Keratinocyte (primary cell): ENCODE measurements at regions not wholly inside any gene's neighbourhood (a gene's known extent, or its start where the extent isn't known, plus 50 kb on each side); places are given as distances from the start of the nearest gene placed in this dataset.

Source experiments
- DNase-seq: peaks from one replicate; pipeline ENCODE4 v3.0.0-alpha.2; 2011; ENCODE audit warnings: low read depth, missing footprints, low spot score
- FAIRE-seq: peaks from 2 replicates; lab custom pipeline; 2011; peaks lifted over from hg19 to GRCh38; lab: Jason Lieb, UNC
- H2AFZ ChIP-seq: 2 replicates; pipeline ENCODE4 v1.6.0; 2012; ENCODE audit warnings: low read length, control low read depth, inconsistent platforms; ENCODE audit not compliant: control insufficient read depth
- H3K27ac ChIP-seq: 2 replicates; pipeline ENCODE4 v1.5.1; 2011; ENCODE audit warnings: low read length; ENCODE audit not compliant: control insufficient read depth, insufficient read depth
- H3K27me3 ChIP-seq: 3 replicates; pipeline ENCODE4 v1.6.0; 2011; ENCODE audit warnings: low read length; ENCODE audit not compliant: control insufficient read depth, insufficient read depth; ENCODE audit errors: extremely low read depth
- H3K36me3 ChIP-seq, 2 experiments: 2 replicates in 1 of 2; 3 replicates in 1 of 2; pipeline ENCODE4 v1.5.1; 2011; ENCODE audit warnings: low read length in 2 of 2, mild to moderate bottlenecking in 1 of 2; ENCODE audit not compliant: control insufficient read depth in 2 of 2, insufficient read depth in 2 of 2; ENCODE audit errors: extremely low read depth in 1 of 2
- H3K4me1 ChIP-seq: 3 replicates; pipeline ENCODE4 v1.5.1; 2011; ENCODE audit warnings: low read length; ENCODE audit not compliant: control insufficient read depth, insufficient read depth; ENCODE audit errors: extremely low read depth
- H3K4me2 ChIP-seq: 3 replicates; pipeline ENCODE4 v1.6.0; 2011; ENCODE audit warnings: low read depth, low read length; ENCODE audit not compliant: control insufficient read depth, insufficient read depth; ENCODE audit errors: extremely low read depth
- H3K4me3 ChIP-seq, 3 experiments: fragments of 200-600 bp in 1 of 3; sonication (generic) in 1 of 3; 2 replicates in 2 of 3; 3 replicates in 1 of 3; pipeline ENCODE4 v1.5.1; 2011 to 2016; ENCODE audit warnings: low read length in 3 of 3, mild to moderate bottlenecking in 3 of 3, control low read depth in 2 of 3, inconsistent platforms in 1 of 3, low read depth in 1 of 3, mixed read lengths in 1 of 3, mixed run types in 1 of 3, moderate library complexity in 1 of 3; ENCODE audit not compliant: control insufficient read depth in 2 of 3, insufficient read depth in 2 of 3; ENCODE audit errors: extremely low read depth in 1 of 3
- H3K79me2 ChIP-seq: 2 replicates; pipeline ENCODE4 v1.6.0; 2012; ENCODE audit warnings: low read length; ENCODE audit not compliant: control insufficient read depth, insufficient read depth
- H3K9ac ChIP-seq: 3 replicates; pipeline ENCODE4 v1.6.0; 2011; ENCODE audit warnings: low read length; ENCODE audit not compliant: control insufficient read depth, insufficient read depth; ENCODE audit errors: extremely low read depth
- H3K9me1 ChIP-seq: 3 replicates; pipeline ENCODE4 v1.6.0; 2011; ENCODE audit warnings: low read length; ENCODE audit not compliant: control insufficient read depth, insufficient read depth; ENCODE audit errors: extremely low read depth
- H3K9me3 ChIP-seq: 2 replicates; pipeline ENCODE4 v1.5.1; 2012; ENCODE audit warnings: low read depth, low read length; ENCODE audit not compliant: control insufficient read depth
- H4K20me1 ChIP-seq: 3 replicates; pipeline ENCODE4 v1.6.0; 2011; ENCODE audit warnings: low read length; ENCODE audit not compliant: control insufficient read depth, insufficient read depth; ENCODE audit errors: extremely low read depth
- CTCF ChIP-seq, 3 experiments: IDR thresholded peaks in 1 of 3; conservative IDR thresholded peaks in 1 of 3; optimal IDR thresholded peaks in 1 of 3; 2 replicates in 2 of 3; 3 replicates in 1 of 3; pipeline versions ENCODE3 to v1.5.1; 2011; ENCODE audit warnings: low read length in 3 of 3, mild to moderate bottlenecking in 3 of 3, moderate library complexity in 2 of 3, control low read depth in 1 of 3, inconsistent platforms in 1 of 3; ENCODE audit not compliant: insufficient read depth in 2 of 3; ENCODE audit errors: extremely low read depth in 1 of 3
- EZH2 ChIP-seq: IDR thresholded peaks from one replicate; pipeline ENCODE4 v1.6.1; 2012; ENCODE audit warnings: inconsistent platforms, mild to moderate bottlenecking, low read length, moderate library complexity
- dilution Hi-C: fragments of 300-500 bp; cut with MboI; formaldehyde crosslinking; loops from one replicate; pipeline ENCODE4 v1.7.0; 2020; ENCODE audit warnings: low sequenced_read_pairs; ENCODE audit not compliant: extremely low pct_ligation_motif_present

DNA sequence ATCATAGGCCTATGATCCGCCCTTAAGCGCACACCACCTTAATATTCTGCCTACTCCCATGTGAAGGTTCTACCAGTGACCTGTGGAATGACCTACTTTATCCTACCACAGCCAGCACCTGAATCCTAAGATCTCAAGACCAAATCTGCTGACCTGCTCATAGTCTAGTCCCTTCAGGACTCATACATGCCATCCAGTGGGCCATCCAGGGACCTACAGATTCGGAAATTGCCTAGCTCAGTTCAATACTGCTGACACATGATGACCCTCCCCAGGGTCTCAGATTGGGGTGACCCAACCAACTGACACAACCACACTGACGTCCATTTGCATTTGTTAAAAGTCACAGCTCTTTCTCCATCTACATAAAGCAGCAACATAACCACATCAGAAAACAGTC, 443.8 kb upstream of the ST8SIA4 start:
- H3K27me3 ChIP-seq, result no peaks in the 10 kb centered on the region
- no peak overlapping the region for H3K4me3 ChIP-seq
- no peaks in the 10 kb centered on the region for H3K36me3 ChIP-seq
- H3K9me1 ChIP-seq, result no peaks in the 10 kb centered on the region
- no peak overlapping the region for H3K9ac ChIP-seq
- H3K79me2 ChIP-seq, result no peaks in the 10 kb centered on the region
- H2AFZ ChIP-seq, result no peak overlapping the region
- dilution Hi-C loops, result no loop called here
- TF ChIP-seq CTCF (optimal IDR thresholded peaks at IDR 0.05 in 1 of 3, IDR thresholded peaks at IDR 0.05 in 1 of 3, conservative IDR thresholded peaks at IDR 0.05 in 1 of 3; ENCODE audit: extremely low read depth in 1 of 3, insufficient read depth in 2 of 3, low read length in 3 of 3), result no peak
- TF ChIP-seq EZH2, result no peak
- DNase-seq, result no peak
- H3K27ac ChIP-seq, result no peak overlapping the region
- no peak for FAIRE-seq
- H3K9me3 ChIP-seq, result no peaks in the 10 kb centered on the region
- no peak overlapping the region for H3K4me2 ChIP-seq
- no peaks in the 10 kb centered on the region for H4K20me1 ChIP-seq
- no peaks in the 10 kb centered on the region for H3K4me1 ChIP-seq

DNA sequence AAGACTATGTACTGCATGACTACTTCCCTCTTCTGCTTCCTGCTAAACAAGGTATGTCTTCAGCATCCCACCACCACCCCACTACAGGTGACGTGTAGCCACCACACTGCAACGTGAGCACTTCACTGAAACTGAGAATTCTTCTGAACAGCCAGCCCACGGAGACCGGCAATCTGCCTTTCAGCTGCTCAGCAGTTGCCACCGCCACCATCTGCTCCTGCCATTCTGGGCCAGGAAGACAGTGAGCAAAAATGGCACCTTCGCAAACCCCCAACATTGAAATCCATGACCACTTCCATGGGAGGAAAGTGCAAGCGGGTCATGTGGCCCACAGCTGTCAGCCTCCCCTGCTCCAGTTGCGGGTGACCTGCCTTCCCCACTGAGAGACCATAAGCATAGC, 443.4 kb upstream of the ST8SIA4 start:
- H3K36me3 ChIP-seq, result no peaks in the 10 kb centered on the region
- no peaks in the 10 kb centered on the region for H3K9me3 ChIP-seq
- no peaks in the 10 kb centered on the region for H4K20me1 ChIP-seq
- no peak overlapping the region for H3K9ac ChIP-seq
- no peak overlapping the region for H3K4me3 ChIP-seq
- H2AFZ ChIP-seq, result no peak overlapping the region
- H3K27ac ChIP-seq, result no peak overlapping the region
- TF ChIP-seq CTCF (optimal IDR thresholded peaks at IDR 0.05 in 1 of 3, IDR thresholded peaks at IDR 0.05 in 1 of 3, conservative IDR thresholded peaks at IDR 0.05 in 1 of 3; ENCODE audit: extremely low read depth in 1 of 3, insufficient read depth in 2 of 3, low read length in 3 of 3) (no peak), EZH2 (no peak)
- H3K27me3 ChIP-seq, result no peaks in the 10 kb centered on the region
- dilution Hi-C loops, result no loop called here
- FAIRE-seq (no peak), DNase-seq (no peak)
- H3K79me2 ChIP-seq, result no peaks in the 10 kb centered on the region
- H3K9me1 ChIP-seq, result no peaks in the 10 kb centered on the region
- no peaks in the 10 kb centered on the region for H3K4me1 ChIP-seq
- H3K4me2 ChIP-seq, result no peak overlapping the region
